GM12892 (cell line): ENCODE measurements at regions not wholly inside any gene's neighbourhood (a gene's known extent, or its start where the extent isn't known, plus 50 kb on each side); places are given as distances from the start of the nearest gene placed in this dataset.

Experiments used
- POLR2A ChIP-seq: IDR thresholded peaks from 2 replicates; pipeline ENCODE4 v1.6.1; 2011; ENCODE audit warnings: low read depth, low read length, control low read depth
- POLR2AphosphoS5 ChIP-seq: IDR thresholded peaks from 2 replicates; pipeline ENCODE4 v1.6.1; 2011; ENCODE audit warnings: low read depth, low read length, control low read depth
- TAF1 ChIP-seq: IDR thresholded peaks from 2 replicates; pipeline ENCODE4 v1.6.1; 2011; ENCODE audit warnings: low read depth, mild to moderate bottlenecking, control low read depth, low read length, borderline replicate concordance

DNA sequence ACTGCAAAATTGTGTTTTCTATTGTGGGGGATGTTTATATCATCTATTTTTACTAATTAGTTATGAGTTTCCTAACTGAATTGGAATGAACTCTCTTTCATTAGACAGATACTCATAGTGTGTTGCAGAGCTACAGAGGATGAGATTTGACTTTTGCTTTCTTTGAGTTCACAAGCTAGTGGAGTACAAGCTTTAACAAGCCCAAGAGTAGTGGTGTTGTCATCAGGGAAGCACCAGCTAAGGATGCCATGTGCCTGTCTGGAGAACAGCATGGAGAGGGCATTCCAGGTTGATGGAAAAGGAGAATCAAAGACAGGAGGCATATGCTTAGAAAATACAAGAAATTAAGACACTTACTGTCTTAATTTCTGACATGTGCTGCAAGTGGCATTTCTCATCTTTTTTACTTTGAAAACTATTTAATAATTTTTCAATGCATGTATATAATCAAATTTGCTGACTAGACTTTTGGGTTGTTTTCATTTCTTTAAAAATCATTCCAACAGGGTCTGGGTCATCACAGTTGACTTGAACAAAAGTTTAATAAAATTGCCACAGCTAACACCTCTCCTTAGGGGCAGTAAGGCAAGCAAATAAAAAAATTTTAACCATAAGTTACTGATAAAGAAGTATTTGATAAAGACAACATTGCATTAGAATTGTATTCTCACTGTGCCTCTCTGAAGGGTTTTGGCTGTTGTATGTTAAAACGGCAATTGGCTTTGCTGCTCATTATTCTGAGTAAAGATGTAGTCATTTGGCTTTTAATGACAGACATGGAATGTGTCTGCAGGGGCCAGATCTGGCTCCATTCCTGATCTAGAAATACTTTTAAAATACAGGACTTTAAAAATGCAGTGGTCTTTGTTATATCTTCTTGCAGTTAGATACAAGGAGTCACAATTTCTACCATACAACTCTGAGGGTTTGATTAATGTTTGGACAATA, 323.7 kb upstream of the CDH11 start:
- no peak for TF ChIP-seq POLR2AphosphoS5
- TF ChIP-seq POLR2A: no peak
- TF ChIP-seq TAF1: no peak
